ENCODE measurements at regions not wholly inside any gene's neighbourhood (a gene's known extent, or its start where the extent isn't known, plus 50 kb on each side); places are given as distances from the start of the nearest gene placed in this dataset.

- no peak for TF ChIP-seq ZBTB8A (tag by site-specific recombination; IDR thresholded peaks at IDR 0.05)
- no peak for TF ChIP-seq ZNF416 (tag by site-specific recombination; IDR thresholded peaks at IDR 0.05)
- TF ChIP-seq, protein P1, sequence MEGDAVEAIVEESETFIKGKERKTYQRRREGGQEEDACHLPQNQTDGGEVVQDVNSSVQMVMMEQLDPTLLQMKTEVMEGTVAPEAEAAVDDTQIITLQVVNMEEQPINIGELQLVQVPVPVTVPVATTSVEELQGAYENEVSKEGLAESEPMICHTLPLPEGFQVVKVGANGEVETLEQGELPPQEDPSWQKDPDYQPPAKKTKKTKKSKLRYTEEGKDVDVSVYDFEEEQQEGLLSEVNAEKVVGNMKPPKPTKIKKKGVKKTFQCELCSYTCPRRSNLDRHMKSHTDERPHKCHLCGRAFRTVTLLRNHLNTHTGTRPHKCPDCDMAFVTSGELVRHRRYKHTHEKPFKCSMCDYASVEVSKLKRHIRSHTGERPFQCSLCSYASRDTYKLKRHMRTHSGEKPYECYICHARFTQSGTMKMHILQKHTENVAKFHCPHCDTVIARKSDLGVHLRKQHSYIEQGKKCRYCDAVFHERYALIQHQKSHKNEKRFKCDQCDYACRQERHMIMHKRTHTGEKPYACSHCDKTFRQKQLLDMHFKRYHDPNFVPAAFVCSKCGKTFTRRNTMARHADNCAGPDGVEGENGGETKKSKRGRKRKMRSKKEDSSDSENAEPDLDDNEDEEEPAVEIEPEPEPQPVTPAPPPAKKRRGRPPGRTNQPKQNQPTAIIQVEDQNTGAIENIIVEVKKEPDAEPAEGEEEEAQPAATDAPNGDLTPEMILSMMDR (tag by site-specific recombination; IDR thresholded peaks at IDR 0.05) = peak; percentile 10; the same call in 1 of the 2 replicates
- TF ChIP-seq BCL11A (tag by site-specific recombination; IDR thresholded peaks at IDR 0.05; ENCODE audit: low read depth) = no peak
- TF ChIP-seq ELK4 (IDR thresholded peaks at IDR 0.05; ENCODE audit: borderline replicate concordance, low read depth, low read length) = no peak
- no peak for TF ChIP-seq ZNF423 (tag by site-specific recombination; IDR thresholded peaks at IDR 0.05)
- TF ChIP-seq ATF2 (tag by site-specific recombination; IDR thresholded peaks at IDR 0.05; ENCODE audit: low read depth) = no peak
- TF ChIP-seq ZFP69B (tag by site-specific recombination; IDR thresholded peaks at IDR 0.05) = no peak
Measured at GRCh38 chr7:110442381-110442837, 648.5 kb upstream of the LRRN3 start.
